PC-3 (cell line): ENCODE measurements at regions not wholly inside any gene's neighbourhood (a gene's known extent, or its start where the extent isn't known, plus 50 kb on each side); places are given as distances from the start of the nearest gene placed in this dataset.

Source experiments
- ATAC-seq: fragments of 200-7000 bp; cut with Tn5 transposase; 2 replicates; pipeline ENCODE4 v1.9.1; 2020; ENCODE audit warnings: mild to moderate bottlenecking, moderate library complexity
- BruUV-seq: library from RNA; stranded (reverse); fragments of 400-500 nt; replicated peaks from 2 replicates; lab custom pipeline; 2021; lab: Mats Ljungman, UMichigan
- CTCF ChIA-PET: fragments of 300-600 bp; sonication (Branson Sonifier 250); formaldehyde crosslinking; loops from one replicate; lab custom pipeline; 2022; ENCODE audit warnings: antibody characterized with exemption; lab: Charles Lee
- POLR2A ChIA-PET: fragments of 300-600 bp; sonication (Branson Sonifier 250); formaldehyde crosslinking; loops from one replicate; lab custom pipeline; 2022; ENCODE audit warnings: antibody characterized with exemption; ENCODE audit not compliant: unreplicated experiment; lab: Charles Lee
- DNase-seq: peaks from one replicate; pipeline ENCODE4 v3.0.0-alpha.2; 2015
- H2AFZ ChIP-seq: fragments of 300-600 bp; sonication (generic); 2 replicates; pipeline ENCODE4 v1.6.0; 2016; ENCODE audit warnings: antibody characterized with exemption, low read length
- H3F3A ChIP-seq: fragments of 300-600 bp; sonication (generic); one replicate; pipeline ENCODE4 v1.6.0; 2017; ENCODE audit warnings: antibody characterized with exemption, low read length, control low read depth, mild to moderate bottlenecking; ENCODE audit not compliant: unreplicated experiment
- H3K27ac ChIP-seq: fragments of 300-600 bp; sonication (generic); 2 replicates; pipeline ENCODE4 v1.5.1; 2016; ENCODE audit warnings: mild to moderate bottlenecking, low read length
- H3K27me3 ChIP-seq: fragments of 300-600 bp; sonication (generic); 2 replicates; pipeline ENCODE4 v1.6.1; 2016; ENCODE audit warnings: low read length, mixed read lengths
- H3K36me3 ChIP-seq: fragments of 300-600 bp; sonication (generic); 2 replicates; pipeline ENCODE4 v1.6.1; 2016; ENCODE audit warnings: low read depth, mixed run types, low read length, mixed read lengths
- H3K4me1 ChIP-seq: fragments of 300-600 bp; sonication (generic); 2 replicates; pipeline ENCODE4 v1.5.1; 2016; ENCODE audit warnings: low read length; ENCODE audit not compliant: insufficient read depth
- H3K4me2 ChIP-seq: fragments of 300-600 bp; sonication (generic); 2 replicates; pipeline ENCODE4 v1.6.0; 2016; ENCODE audit warnings: low read length
- H3K4me3 ChIP-seq: fragments of 300-600 bp; sonication (generic); 2 replicates; pipeline ENCODE4 v1.5.1; 2016; ENCODE audit warnings: mild to moderate bottlenecking, low read length, mixed read lengths
- H3K79me2 ChIP-seq: fragments of 300-600 bp; sonication (generic); 2 replicates; pipeline ENCODE4 v1.6.1; 2017; ENCODE audit warnings: low read length, mixed read lengths
- H3K9ac ChIP-seq: fragments of 300-600 bp; sonication (generic); 2 replicates; pipeline ENCODE4 v1.6.0; 2016; ENCODE audit warnings: mild to moderate bottlenecking, low read length
- H3K9me2 ChIP-seq: fragments of 300-600 bp; sonication (generic); replicated peaks from 2 replicates; pipeline ENCODE4 v1.6.1; 2016; ENCODE audit warnings: mixed run types, low read length, mixed read lengths
- H3K9me3 ChIP-seq: fragments of 300-600 bp; sonication (generic); 2 replicates; pipeline ENCODE4 v1.6.1; 2016; ENCODE audit warnings: low read length, mixed read lengths
- H4K20me1 ChIP-seq: fragments of 300-600 bp; sonication (generic); 2 replicates; pipeline ENCODE4 v1.6.1; 2016; ENCODE audit warnings: low read length, mixed read lengths
- CTCF ChIP-seq: fragments of 300-600 bp; sonication (generic); conservative IDR thresholded peaks from 2 replicates; pipeline ENCODE4 v1.5.1; 2017; ENCODE audit warnings: antibody characterized with exemption, low read depth, mild to moderate bottlenecking, low read length
- EZH2 ChIP-seq: fragments of 300-600 bp; sonication (generic); IDR thresholded peaks from one replicate; pipeline ENCODE4 v1.6.1; 2017; ENCODE audit warnings: antibody characterized with exemption, mild to moderate bottlenecking, low read length; ENCODE audit not compliant: unreplicated experiment
- EZH2phosphoT487 ChIP-seq: fragments of 300-600 bp; sonication (generic); IDR thresholded peaks from 2 replicates; pipeline ENCODE4 v1.6.1; 2018; ENCODE audit warnings: mild to moderate bottlenecking, antibody characterized with exemption, low read length, borderline replicate concordance
- intact Hi-C: fragments of 100-400 bp; cut with micrococcal nuclease; formaldehyde crosslinking; loops from 2 replicates; pipeline ENCODE4 v1.9.0; 2023

- DNase-seq (no peak), ATAC-seq (no peak)
- Histone ChIP-seq H2AFZ (no peak overlapping the region), H3K79me2 (no peaks in the 10 kb centered on the region), H3K9me2 (no peaks in the 10 kb centered on the region), H3K4me3 (no peak overlapping the region), H3K9ac (no peak overlapping the region), H3K4me2 (no peak overlapping the region), H4K20me1 (no peaks in the 10 kb centered on the region), H3K9me3 (no peaks in the 10 kb centered on the region), H3F3A (no peaks in the 10 kb centered on the region), H3K4me1 (no peaks in the 10 kb centered on the region), H3K27ac (no peak overlapping the region), H3K36me3 (no peaks in the 10 kb centered on the region), H3K27me3 (no peaks in the 10 kb centered on the region)
- no TSS peak for BruUV-seq
- TF ChIP-seq EZH2phosphoT487 = no peak
- TF ChIP-seq EZH2 = no peak
- TF ChIP-seq CTCF = no peak
- intact Hi-C loops = no loop called here
- ChIA-PET POLR2A (no interaction called here), CTCF (no interaction called here)
Observed at GRCh38 chr10:84935772-84936171, 607.4 kb downstream of the CCSER2 start.

- TF ChIP-seq EZH2 = no peak
- TF ChIP-seq EZH2phosphoT487 = no peak
- no peak for TF ChIP-seq CTCF
- ChIA-PET POLR2A (no interaction called here), CTCF (no interaction called here)
- H3K36me3 ChIP-seq = no peaks in the 10 kb centered on the region
- no peak overlapping the region for H3K4me2 ChIP-seq
- no peak overlapping the region for H3K27ac ChIP-seq
- no peaks in the 10 kb centered on the region for H3K79me2 ChIP-seq
- H3F3A ChIP-seq = no peaks in the 10 kb centered on the region
- no TSS peak for BruUV-seq
- no peak overlapping the region for H3K9ac ChIP-seq
- H3K9me3 ChIP-seq = no peaks in the 10 kb centered on the region
- no peaks in the 10 kb centered on the region for H3K9me2 ChIP-seq
- DNase-seq (no peak), ATAC-seq (no peak)
- H4K20me1 ChIP-seq = no peaks in the 10 kb centered on the region
- no peaks in the 10 kb centered on the region for H3K27me3 ChIP-seq
- H2AFZ ChIP-seq = no peak overlapping the region
- intact Hi-C loops = no loop called here
- H3K4me1 ChIP-seq = no peaks in the 10 kb centered on the region
- H3K4me3 ChIP-seq = no peak overlapping the region
Observed at GRCh38 chr10:84938117-84938905, 609.9 kb downstream of the CCSER2 start.

- Histone ChIP-seq H3K9me2 (no peaks in the 10 kb centered on the region), H3K36me3 (no peaks in the 10 kb centered on the region), H3F3A (no peaks in the 10 kb centered on the region), H4K20me1 (no peaks in the 10 kb centered on the region), H3K79me2 (no peaks in the 10 kb centered on the region), H2AFZ (no peak overlapping the region), H3K27ac (no peak overlapping the region), H3K27me3 (no peaks in the 10 kb centered on the region), H3K9me3 (no peaks in the 10 kb centered on the region), H3K4me1 (no peaks in the 10 kb centered on the region), H3K9ac (no peak overlapping the region), H3K4me2 (no peak overlapping the region), H3K4me3 (no peak overlapping the region)
- CTCF ChIA-PET = no interaction called here
- intact Hi-C loops = no loop called here
- no TSS peak for BruUV-seq
- TF ChIP-seq CTCF (no peak), EZH2 (no peak), EZH2phosphoT487 (no peak)
- POLR2A ChIA-PET = no interaction called here
- ATAC-seq = no peak
- DNase-seq = no peak
Observed at GRCh38 chr10:84943541-84943940, 615.2 kb downstream of the CCSER2 start.
